ENCODE measurements at regions not wholly inside any gene's neighbourhood (a gene's known extent, or its start where the extent isn't known, plus 50 kb on each side); places are given as distances from the start of the nearest gene placed in this dataset.

- DNase-seq (ENCODE audit: low read depth in 1 of 2, low spot score in 1 of 2) = no peak
- TF ChIP-seq SPI1 (IDR thresholded peaks at IDR 0.05; ENCODE audit: borderline replicate concordance, low read depth) = no peak
- no peak for TF ChIP-seq GABPA (IDR thresholded peaks at IDR 0.05; ENCODE audit: low read depth)
- TF ChIP-seq, protein P1, sequence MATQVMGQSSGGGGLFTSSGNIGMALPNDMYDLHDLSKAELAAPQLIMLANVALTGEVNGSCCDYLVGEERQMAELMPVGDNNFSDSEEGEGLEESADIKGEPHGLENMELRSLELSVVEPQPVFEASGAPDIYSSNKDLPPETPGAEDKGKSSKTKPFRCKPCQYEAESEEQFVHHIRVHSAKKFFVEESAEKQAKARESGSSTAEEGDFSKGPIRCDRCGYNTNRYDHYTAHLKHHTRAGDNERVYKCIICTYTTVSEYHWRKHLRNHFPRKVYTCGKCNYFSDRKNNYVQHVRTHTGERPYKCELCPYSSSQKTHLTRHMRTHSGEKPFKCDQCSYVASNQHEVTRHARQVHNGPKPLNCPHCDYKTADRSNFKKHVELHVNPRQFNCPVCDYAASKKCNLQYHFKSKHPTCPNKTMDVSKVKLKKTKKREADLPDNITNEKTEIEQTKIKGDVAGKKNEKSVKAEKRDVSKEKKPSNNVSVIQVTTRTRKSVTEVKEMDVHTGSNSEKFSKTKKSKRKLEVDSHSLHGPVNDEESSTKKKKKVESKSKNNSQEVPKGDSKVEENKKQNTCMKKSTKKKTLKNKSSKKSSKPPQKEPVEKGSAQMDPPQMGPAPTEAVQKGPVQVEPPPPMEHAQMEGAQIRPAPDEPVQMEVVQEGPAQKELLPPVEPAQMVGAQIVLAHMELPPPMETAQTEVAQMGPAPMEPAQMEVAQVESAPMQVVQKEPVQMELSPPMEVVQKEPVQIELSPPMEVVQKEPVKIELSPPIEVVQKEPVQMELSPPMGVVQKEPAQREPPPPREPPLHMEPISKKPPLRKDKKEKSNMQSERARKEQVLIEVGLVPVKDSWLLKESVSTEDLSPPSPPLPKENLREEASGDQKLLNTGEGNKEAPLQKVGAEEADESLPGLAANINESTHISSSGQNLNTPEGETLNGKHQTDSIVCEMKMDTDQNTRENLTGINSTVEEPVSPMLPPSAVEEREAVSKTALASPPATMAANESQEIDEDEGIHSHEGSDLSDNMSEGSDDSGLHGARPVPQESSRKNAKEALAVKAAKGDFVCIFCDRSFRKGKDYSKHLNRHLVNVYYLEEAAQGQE (IDR thresholded peaks at IDR 0.05; ENCODE audit: insufficient replicate concordance, low read depth) = no peak
- no peak for TF ChIP-seq POLR2AphosphoS5 (IDR thresholded peaks at IDR 0.05; ENCODE audit: low read depth)
- TF ChIP-seq, protein P2, sequence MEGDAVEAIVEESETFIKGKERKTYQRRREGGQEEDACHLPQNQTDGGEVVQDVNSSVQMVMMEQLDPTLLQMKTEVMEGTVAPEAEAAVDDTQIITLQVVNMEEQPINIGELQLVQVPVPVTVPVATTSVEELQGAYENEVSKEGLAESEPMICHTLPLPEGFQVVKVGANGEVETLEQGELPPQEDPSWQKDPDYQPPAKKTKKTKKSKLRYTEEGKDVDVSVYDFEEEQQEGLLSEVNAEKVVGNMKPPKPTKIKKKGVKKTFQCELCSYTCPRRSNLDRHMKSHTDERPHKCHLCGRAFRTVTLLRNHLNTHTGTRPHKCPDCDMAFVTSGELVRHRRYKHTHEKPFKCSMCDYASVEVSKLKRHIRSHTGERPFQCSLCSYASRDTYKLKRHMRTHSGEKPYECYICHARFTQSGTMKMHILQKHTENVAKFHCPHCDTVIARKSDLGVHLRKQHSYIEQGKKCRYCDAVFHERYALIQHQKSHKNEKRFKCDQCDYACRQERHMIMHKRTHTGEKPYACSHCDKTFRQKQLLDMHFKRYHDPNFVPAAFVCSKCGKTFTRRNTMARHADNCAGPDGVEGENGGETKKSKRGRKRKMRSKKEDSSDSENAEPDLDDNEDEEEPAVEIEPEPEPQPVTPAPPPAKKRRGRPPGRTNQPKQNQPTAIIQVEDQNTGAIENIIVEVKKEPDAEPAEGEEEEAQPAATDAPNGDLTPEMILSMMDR (IDR thresholded peaks at IDR 0.05; ENCODE audit: insufficient read depth, low read length) = no peak
- no peak overlapping the region for H3K27ac ChIP-seq (replicated peaks)
- no peak overlapping the region for H3K4me3 ChIP-seq (replicated peaks; ENCODE audit: insufficient read depth, low read length)
- H3K27me3 ChIP-seq (ENCODE audit: insufficient read depth, poor library complexity, severe bottlenecking) = peaks cover 3% of the 10 kb centered on the region
These were observed 77.3 kb downstream of the COPS8 start for GRCh38 chr2:237162959-237163358.

DNA sequence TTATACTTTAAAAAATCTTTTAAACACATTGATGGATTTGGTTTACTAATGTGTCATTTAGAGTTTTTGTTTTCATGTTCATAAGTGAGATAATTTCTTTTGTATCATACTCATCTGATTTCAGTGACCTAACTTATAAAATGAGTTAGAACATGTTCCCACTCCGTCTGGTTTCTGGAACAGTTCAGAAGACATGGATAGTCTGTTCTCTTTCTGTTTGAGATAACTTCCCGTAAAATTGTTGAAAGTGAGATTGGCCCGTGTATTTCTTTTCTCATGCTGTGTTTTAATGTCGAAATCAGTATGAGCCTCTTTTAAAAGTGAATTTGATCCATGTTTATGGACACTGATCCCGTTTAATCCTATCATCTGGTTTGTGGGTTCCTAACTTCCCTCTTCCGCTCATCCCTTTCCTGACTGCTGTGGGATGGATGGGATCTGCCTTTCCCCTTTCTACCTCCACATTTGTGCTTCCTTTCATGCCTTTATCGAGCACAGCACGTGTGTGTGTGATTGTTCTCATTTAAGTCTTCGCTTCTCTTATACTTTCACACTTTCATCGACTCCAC is 78.9 kb downstream of the COPS8 start:
- Histone ChIP-seq H3K4me3 (replicated peaks; ENCODE audit: insufficient read depth, low read length) (no peak overlapping the region), H3K27me3 (ENCODE audit: insufficient read depth, poor library complexity, severe bottlenecking) (peaks cover 3% of the 10 kb centered on the region), H3K27ac (replicated peaks) (no peak overlapping the region)
- TF ChIP-seq SPI1 (IDR thresholded peaks at IDR 0.05; ENCODE audit: borderline replicate concordance, low read depth) (no peak), GABPA (IDR thresholded peaks at IDR 0.05; ENCODE audit: low read depth) (no peak), POLR2AphosphoS5 (IDR thresholded peaks at IDR 0.05; ENCODE audit: low read depth) (no peak)
- TF ChIP-seq, protein P2 (IDR thresholded peaks at IDR 0.05; ENCODE audit: insufficient read depth, low read length) = no peak
- TF ChIP-seq, protein P1 (IDR thresholded peaks at IDR 0.05; ENCODE audit: insufficient replicate concordance, low read depth) = no peak
- DNase-seq (ENCODE audit: low read depth in 1 of 2, low spot score in 1 of 2) = no peak

DNA sequence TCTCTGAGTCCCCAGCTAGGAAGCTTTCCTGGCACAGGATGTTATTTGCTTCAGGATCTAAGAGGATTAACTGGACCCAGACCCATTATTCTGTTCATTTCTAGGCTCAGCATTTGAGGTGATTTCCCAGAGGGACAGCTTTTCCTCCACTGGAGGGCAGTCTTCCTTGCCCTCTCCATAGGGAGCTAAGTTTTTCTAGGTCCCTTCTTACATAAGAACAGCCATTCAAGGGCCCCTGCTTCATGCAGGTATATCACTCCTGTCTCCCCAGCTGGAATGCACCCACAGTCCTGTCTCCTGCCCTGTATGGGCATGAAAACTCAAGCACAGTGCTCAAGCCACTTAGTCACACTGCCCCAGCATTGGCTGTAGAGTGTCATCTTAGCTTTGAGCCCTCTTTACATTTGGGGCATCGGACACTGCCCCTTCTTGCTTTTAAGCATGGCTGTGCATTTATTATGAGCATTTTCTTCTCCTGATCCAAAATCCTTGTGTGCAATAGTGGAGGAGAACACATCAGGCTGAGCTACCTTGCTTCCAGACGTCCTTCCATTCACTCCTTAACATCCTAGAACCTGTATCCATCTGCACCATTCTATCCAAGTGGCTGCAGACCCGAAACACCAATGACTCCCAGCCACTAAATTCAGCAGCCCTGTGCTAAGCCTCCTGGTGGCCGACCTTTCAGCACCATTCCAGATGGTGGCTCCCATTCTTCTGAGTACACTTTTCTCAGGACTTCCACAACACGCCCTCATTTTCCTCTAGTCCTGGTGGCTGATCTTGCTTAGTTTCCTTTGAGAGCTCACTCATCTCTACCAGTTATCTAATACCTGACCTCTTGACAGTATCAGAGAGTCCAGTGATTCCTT is 80.0 kb downstream of the COPS8 start:
- TF ChIP-seq SPI1 (IDR thresholded peaks at IDR 0.05; ENCODE audit: borderline replicate concordance, low read depth) = no peak
- TF ChIP-seq, protein P2 (IDR thresholded peaks at IDR 0.05; ENCODE audit: insufficient read depth, low read length) = peak; percentile 19
- Histone ChIP-seq H3K4me3 (replicated peaks; ENCODE audit: insufficient read depth, low read length) (no peak overlapping the region), H3K27me3 (ENCODE audit: insufficient read depth, poor library complexity, severe bottlenecking) (peaks cover 3% of the 10 kb centered on the region), H3K27ac (replicated peaks) (no peak overlapping the region)
- no peak for DNase-seq (ENCODE audit: low read depth in 1 of 2, low spot score in 1 of 2)
